Parathyroid adenoma (tissue), 2 donors: ENCODE measurements at regions not wholly inside any gene's neighbourhood (a gene's known extent, or its start where the extent isn't known, plus 50 kb on each side); places are given as distances from the start of the nearest gene placed in this dataset.
"Not testable (repeated sequence)": the region's sequence is repeated elsewhere in the genome, so short reads cannot be mapped to it uniquely, and the experiment has no call there.

Experiments used
- H2AFZ ChIP-seq: fragments of 300-600 bp; sonication (generic); one replicate; pipeline ENCODE4 v1.7.0; 2017; ENCODE audit warnings: antibody characterized with exemption, mild to moderate bottlenecking
- H3K27ac ChIP-seq: fragments of 300-600 bp; sonication (generic); one replicate; pipeline ENCODE4 v1.7.0; 2017
- H3K27me3 ChIP-seq: fragments of 300-600 bp; sonication (generic); one replicate; pipeline ENCODE4 v1.7.0; 2017; ENCODE audit warnings: low read length; ENCODE audit not compliant: control insufficient read depth, insufficient read depth
- H3K36me3 ChIP-seq: fragments of 300-600 bp; sonication (generic); one replicate; pipeline ENCODE4 v1.7.0; 2017; ENCODE audit warnings: low read length; ENCODE audit not compliant: control insufficient read depth, insufficient read depth
- H3K4me1 ChIP-seq: fragments of 300-600 bp; sonication (generic); one replicate; pipeline ENCODE4 v1.7.0; 2017; ENCODE audit warnings: control low read depth
- H3K4me2 ChIP-seq: fragments of 300-600 bp; sonication (generic); one replicate; pipeline ENCODE4 v1.7.0; 2017; ENCODE audit warnings: low read length
- H3K4me3 ChIP-seq: fragments of 300-600 bp; sonication (generic); one replicate; pipeline ENCODE4 v1.7.0; 2017; ENCODE audit warnings: low read depth, low read length
- H3K79me2 ChIP-seq: fragments of 300-600 bp; sonication (generic); one replicate; pipeline ENCODE4 v1.7.0; 2017; ENCODE audit warnings: control low read depth
- H3K9ac ChIP-seq: fragments of 300-600 bp; sonication (generic); one replicate; pipeline ENCODE4 v1.7.0; 2017; ENCODE audit warnings: mild to moderate bottlenecking
- H3K9me3 ChIP-seq: fragments of 300-600 bp; sonication (generic); one replicate; pipeline ENCODE4 v1.7.0; 2017; ENCODE audit warnings: low read length; ENCODE audit not compliant: control insufficient read depth
- TF ChIP-seq, protein P1 (sequence below): fragments of 300-600 bp; sonication (generic); IDR thresholded peaks from one replicate; pipeline ENCODE4 v1.7.0; 2017; ENCODE audit warnings: antibody characterized with exemption, mild to moderate bottlenecking
- donor health status: primary hyperparathyroidism.

DNA sequence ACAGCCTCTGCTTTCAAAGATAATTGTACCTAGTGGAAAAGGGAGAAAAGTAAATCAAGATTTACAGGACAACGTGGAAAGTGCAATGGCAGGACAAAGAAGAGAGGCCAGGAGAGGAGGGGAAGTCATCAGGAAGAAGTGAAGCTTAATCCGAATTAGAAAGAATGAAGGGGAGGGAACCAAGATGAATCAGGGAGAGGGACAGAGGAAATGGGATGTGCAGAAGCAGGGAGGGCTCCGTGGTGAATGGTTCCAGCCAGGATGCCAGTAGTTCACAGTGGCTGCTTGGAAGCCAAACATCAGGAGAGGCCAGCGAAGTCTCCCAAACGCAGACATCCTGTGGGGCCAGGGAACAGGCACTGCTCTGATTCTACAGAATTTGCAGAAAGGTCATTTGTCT lies 144.4 kb downstream of the LIG4 start:
- Histone ChIP-seq H3K9ac (no peak overlapping the region), H3K36me3 (no peaks in the 10 kb centered on the region), H3K9me3 (no peaks in the 10 kb centered on the region), H2AFZ (no peak overlapping the region), H3K27ac (no peak overlapping the region), H3K4me2 (no peak overlapping the region), H3K4me3 (no peak overlapping the region), H3K4me1 (no peaks in the 10 kb centered on the region), H3K79me2 (no peaks in the 10 kb centered on the region), H3K27me3 (no peaks in the 10 kb centered on the region)
- TF ChIP-seq, protein P1, sequence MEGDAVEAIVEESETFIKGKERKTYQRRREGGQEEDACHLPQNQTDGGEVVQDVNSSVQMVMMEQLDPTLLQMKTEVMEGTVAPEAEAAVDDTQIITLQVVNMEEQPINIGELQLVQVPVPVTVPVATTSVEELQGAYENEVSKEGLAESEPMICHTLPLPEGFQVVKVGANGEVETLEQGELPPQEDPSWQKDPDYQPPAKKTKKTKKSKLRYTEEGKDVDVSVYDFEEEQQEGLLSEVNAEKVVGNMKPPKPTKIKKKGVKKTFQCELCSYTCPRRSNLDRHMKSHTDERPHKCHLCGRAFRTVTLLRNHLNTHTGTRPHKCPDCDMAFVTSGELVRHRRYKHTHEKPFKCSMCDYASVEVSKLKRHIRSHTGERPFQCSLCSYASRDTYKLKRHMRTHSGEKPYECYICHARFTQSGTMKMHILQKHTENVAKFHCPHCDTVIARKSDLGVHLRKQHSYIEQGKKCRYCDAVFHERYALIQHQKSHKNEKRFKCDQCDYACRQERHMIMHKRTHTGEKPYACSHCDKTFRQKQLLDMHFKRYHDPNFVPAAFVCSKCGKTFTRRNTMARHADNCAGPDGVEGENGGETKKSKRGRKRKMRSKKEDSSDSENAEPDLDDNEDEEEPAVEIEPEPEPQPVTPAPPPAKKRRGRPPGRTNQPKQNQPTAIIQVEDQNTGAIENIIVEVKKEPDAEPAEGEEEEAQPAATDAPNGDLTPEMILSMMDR: no peak

DNA sequence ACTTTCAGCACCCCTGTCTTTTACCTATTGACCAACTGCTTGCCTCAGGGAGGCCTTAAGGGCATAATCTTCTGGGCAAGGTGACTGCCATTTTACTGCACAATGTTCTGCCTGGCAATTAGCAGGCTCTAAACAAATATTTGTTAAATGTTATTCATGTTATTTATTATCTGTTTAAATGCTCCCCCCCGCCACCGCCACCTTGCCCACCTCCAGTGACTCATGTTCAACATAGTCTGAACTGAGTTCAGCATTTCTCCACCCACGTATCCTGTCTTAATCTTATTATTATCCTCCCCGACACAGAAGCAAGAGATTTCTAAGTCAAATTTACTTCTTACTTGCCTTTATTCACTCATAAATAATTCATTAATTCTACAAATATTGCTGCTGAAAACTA lies 144.8 kb downstream of the LIG4 start:
- Histone ChIP-seq H3K9me3 (no peaks in the 10 kb centered on the region), H3K27ac (no peak overlapping the region), H2AFZ (no peak overlapping the region), H3K4me2 (no peak overlapping the region), H3K4me3 (no peak overlapping the region), H3K36me3 (no peaks in the 10 kb centered on the region), H3K27me3 (no peaks in the 10 kb centered on the region), H3K79me2 (no peaks in the 10 kb centered on the region), H3K9ac (no peak overlapping the region), H3K4me1 (no peaks in the 10 kb centered on the region)
- TF ChIP-seq, protein P1: no peak

DNA sequence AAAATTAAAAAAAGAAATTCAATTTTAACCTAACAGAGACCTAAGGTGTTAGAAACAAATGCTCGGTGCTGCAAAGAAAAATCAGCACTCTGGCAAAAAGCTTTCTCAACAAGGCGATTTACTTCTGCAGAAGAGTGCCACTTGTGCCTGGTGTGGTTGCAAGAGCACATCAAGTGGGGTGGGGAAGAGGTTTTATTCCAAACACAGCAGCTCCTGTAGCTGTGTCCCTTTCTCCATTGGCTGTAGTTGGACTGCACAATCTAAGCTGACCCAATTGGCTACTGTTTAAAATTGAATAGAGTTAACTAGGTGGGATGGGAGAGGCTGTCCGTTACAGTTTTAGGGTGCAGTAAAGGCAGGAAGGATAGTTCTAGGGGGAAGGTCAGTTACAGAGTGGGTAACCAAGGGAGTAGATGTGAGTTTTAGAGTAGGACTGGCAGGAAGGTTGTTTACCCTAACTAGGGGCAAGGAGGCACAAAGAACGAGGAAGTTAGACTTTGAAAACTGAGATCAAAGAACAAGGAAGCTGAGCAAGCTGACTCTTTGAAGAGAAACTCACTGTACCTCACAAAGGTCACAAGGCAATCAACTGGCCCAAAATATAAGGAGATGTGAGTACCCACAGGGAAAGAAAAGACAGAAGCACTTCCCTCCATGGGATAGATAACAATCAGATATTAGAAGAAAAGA lies 145.7 kb downstream of the LIG4 start:
- Histone ChIP-seq H3K4me2 (no peak overlapping the region), H3K36me3 (no peaks in the 10 kb centered on the region), H3K27me3 (no peaks in the 10 kb centered on the region), H2AFZ (no peak overlapping the region), H3K79me2 (no peaks in the 10 kb centered on the region), H3K4me3 (no peak overlapping the region), H3K9ac (no peak overlapping the region), H3K4me1 (no peaks in the 10 kb centered on the region), H3K9me3 (no peaks in the 10 kb centered on the region), H3K27ac (no peak overlapping the region)
- TF ChIP-seq, protein P1: no peak

DNA sequence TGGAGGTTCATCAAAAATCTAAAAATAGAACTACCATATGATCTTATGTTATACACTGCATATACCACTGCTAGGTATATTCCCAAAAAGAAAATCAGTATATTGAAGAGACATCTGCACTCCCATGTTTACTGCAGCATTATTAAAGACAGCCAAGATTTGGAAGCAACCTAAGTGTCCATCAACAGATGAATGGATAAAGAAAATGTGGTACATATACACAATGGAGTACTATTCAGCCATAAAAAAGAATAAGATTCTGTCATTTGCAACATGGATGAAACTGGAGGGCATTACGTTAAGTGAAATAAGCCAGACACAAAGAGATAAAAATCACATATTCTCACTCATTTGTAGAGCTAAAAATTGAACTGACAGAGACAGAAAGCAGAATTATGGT lies 151.0 kb downstream of the LIG4 start:
- not testable (repeated sequence) for H3K27me3 ChIP-seq, H3K9ac ChIP-seq, H3K4me3 ChIP-seq, H3K4me2 ChIP-seq, H3K27ac ChIP-seq, H2AFZ ChIP-seq, H3K4me1 ChIP-seq, H3K79me2 ChIP-seq, H3K9me3 ChIP-seq, H3K36me3 ChIP-seq

DNA sequence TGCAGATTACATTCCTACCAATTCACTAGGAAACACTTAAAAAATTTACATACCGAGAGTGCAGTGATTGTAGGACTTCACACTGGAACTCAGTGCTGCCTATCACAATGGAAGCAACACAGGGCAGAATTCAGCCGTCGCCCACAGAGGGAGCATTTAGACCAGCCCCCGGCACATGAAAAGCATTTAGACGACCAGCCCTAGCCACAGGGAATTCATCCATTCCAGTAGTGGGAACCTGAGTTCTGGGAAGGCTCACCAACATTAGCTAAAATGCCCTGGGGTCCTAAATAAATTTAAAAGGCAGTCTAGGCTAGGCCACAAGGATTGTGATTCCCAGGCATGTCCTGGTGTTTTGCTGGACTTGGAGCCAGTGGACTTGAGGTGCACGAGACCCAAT lies 155.2 kb downstream of the LIG4 start:
- Histone ChIP-seq H3K4me3 (no peak overlapping the region), H3K9ac (no peak overlapping the region), H3K4me2 (no peak overlapping the region), H3K36me3 (no peaks in the 10 kb centered on the region), H2AFZ (no peak overlapping the region), H3K9me3 (no peaks in the 10 kb centered on the region), H3K4me1 (no peaks in the 10 kb centered on the region), H3K27ac (no peak overlapping the region), H3K27me3 (no peaks in the 10 kb centered on the region), H3K79me2 (no peaks in the 10 kb centered on the region)
- TF ChIP-seq, protein P1: no peak
